GM12873 (cell line): ENCODE measurements at regions not wholly inside any gene's neighbourhood (a gene's known extent, or its start where the extent isn't known, plus 50 kb on each side); places are given as distances from the start of the nearest gene placed in this dataset.

Experiments used
- TF ChIP-seq, protein P1 (sequence below): IDR thresholded peaks from 2 replicates; pipeline ENCODE4 v1.5.1; 2012; ENCODE audit warnings: low read depth, mild to moderate bottlenecking, moderate library complexity, low read length, control low read depth; ENCODE audit not compliant: insufficient read depth; ENCODE audit errors: missing control alignments

DNA sequence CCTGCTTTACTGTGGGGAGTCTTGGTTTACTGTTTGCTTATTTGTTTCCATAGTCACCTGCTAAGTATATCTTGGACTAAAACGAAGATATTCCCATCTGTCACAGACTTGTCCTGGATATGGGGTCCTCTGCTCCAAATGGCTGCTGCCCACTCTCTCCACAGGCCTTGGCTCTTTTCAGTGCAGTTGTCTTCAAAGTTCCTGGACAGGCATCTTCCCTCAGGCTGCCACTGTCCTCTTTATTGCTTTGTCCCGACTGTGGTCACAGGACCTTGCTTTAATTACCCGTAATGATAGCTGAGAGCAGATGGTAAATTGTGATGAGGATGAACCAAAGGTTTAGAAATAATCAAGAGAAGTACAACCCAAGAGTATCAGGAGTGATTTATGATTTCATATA is 713.9 kb upstream of the CCDC179 start:
- TF ChIP-seq, protein P1, sequence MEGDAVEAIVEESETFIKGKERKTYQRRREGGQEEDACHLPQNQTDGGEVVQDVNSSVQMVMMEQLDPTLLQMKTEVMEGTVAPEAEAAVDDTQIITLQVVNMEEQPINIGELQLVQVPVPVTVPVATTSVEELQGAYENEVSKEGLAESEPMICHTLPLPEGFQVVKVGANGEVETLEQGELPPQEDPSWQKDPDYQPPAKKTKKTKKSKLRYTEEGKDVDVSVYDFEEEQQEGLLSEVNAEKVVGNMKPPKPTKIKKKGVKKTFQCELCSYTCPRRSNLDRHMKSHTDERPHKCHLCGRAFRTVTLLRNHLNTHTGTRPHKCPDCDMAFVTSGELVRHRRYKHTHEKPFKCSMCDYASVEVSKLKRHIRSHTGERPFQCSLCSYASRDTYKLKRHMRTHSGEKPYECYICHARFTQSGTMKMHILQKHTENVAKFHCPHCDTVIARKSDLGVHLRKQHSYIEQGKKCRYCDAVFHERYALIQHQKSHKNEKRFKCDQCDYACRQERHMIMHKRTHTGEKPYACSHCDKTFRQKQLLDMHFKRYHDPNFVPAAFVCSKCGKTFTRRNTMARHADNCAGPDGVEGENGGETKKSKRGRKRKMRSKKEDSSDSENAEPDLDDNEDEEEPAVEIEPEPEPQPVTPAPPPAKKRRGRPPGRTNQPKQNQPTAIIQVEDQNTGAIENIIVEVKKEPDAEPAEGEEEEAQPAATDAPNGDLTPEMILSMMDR = no peak

DNA sequence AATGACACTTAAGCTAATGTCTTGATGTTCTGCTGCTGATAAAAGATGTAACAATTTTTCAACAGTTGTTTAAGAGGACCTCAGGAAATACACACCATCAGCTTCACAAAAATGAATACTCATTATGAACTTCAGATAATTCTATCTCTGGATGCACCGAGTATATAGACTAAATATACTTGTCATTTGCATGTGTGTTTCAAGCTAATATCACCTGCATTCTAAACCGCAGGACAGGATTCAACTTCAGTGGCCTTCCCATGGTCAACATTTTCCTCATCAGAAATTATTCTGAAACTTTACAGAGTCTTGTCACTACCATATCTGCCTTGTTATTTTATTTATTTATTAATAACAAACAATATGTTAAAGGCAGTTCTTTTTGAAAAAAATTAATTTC is 717.0 kb upstream of the CCDC179 start:
- TF ChIP-seq, protein P1 = no peak

DNA sequence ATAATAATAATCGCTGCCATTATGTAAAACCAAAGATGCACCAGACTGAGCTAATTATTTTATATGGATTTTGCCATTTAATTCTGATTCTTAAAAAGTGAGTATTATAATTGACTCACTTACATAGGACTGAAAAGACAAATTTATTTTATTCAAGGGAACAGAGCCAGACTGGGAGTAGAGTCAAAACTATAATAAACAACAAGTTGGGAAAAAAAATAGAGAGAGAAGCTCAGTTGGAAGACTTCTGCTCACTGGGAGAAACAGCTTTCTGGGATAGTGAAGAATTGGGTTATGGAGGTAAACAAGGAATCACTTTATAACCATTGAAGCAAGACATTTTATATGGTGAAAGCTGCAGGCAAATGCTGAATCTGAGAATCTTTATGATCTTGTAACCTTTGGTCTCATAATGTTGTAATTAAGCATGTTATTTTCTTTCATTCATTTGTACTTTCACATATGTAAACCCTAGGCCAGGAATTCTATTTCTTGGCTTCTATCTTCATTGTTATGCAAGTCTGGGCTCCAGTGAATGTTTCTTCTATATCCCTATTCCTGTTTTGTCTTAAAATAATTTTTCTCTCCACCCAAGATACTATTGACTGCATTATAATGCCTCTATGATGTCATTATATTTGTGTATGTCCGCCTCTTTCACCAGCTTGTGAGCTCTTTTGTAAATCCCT is 725.3 kb upstream of the CCDC179 start:
- TF ChIP-seq, protein P1 = no peak

DNA sequence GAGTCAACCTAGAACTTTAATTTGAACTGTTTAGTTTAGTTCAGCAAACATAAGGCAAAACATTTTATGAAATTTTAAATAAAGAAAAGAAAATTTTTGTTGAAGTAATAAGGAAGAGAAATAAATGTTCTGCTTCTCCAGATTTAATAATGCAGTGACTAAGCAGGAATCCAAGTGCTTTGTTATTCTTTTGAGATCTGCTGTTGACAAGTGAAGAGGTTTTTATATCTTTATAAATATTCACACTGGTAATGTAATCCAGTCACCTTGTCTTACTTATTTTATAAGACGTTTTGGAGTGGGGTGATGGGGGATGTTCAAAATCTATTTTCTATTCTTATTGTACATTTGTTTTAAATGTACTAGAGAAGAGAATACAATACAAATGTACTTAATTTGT is 725.9 kb upstream of the CCDC179 start:
- TF ChIP-seq, protein P1 = no peak

DNA sequence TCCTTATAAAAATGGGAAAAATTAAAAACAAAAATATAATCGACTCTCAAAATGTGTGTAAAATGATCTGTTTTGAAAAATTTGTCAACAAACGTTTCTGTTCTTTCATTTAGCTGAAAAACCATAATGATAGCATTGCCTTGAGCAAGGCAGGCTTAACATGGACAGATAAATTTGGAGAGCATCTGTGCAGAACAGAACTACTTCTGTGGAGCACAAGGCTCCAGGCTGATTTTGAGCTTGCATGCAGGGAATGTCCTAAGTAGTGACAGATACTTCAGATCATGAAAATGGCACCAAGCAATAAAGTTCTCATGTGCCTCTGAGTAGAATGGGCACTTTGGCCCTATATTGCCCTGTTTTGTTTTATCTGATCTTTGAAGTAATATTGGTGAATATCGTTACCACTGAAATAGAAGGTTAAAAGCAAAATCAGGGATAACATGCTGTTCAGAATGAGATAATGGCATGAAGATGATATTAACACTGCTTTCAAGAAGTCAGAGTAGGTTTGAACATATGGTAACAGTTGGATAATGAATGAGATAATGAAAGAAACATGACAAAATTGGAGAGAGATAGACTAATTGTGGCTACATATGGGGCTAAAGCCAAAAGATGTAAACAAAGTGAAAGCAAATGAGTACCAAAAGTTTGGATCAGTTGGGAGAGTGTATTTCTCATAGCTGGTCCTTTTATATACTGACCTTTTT is 730.5 kb upstream of the CCDC179 start:
- TF ChIP-seq, protein P1 = no peak

DNA sequence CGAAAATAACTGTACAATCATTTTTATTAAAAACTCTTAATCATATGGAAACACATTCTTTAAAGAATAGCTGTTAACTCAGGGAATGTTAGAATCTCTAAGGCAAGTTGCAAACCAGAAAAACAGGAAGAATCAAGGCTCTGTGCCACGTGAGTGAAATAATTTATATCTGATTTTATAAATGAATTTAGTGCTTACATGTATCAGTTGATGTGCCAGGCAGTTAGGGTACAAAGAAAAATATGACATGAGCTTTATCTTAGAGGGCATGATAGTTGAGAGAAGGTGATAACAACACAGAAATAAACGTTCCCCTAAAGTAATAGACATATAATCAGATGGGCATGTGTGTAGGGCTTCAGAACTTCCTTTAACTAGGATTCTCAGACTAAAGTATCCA is 734.5 kb upstream of the CCDC179 start:
- TF ChIP-seq, protein P1 = no peak

DNA sequence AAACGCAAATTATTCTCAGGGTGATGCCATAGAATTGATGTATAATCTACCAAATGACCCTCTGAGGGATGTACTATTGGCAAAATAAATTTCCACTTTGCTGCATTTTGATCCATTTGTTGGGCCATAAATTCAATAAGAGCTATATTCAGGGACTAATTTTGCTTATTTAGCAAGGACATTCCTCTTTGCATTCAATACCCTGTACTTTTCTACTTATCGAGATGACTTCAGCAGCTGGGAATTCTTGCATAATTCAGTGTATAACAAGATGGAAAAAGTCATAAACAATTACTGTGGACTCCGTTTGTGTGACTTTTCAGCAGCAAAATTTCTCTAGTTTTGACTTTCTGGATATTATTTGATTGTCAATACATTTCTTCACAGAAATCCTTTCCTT is 744.7 kb upstream of the CCDC179 start:
- TF ChIP-seq, protein P1 = no peak
